Endothelial cell (in vitro differentiated cells): ENCODE measurements at regions not wholly inside any gene's neighbourhood (a gene's known extent, or its start where the extent isn't known, plus 50 kb on each side); places are given as distances from the start of the nearest gene placed in this dataset.

Experiments used
- DNase-seq: peaks from one replicate; pipeline ENCODE4 v3.0.0; 2021; ENCODE audit warnings: low spot score
- H3K27ac Mint-ChIP-seq: one replicate; pipeline ENCODE4 v1.8.0; 2021; ENCODE audit warnings: mixed read lengths, inconsistent platforms; ENCODE audit not compliant: unreplicated experiment
- H3K27me3 Mint-ChIP-seq: one replicate; pipeline ENCODE4 v1.8.0; 2021; ENCODE audit warnings: mild to moderate bottlenecking, moderate library complexity, mixed read lengths, inconsistent platforms; ENCODE audit not compliant: unreplicated experiment
- H3K36me3 Mint-ChIP-seq: one replicate; pipeline ENCODE4 v1.8.0; 2021; ENCODE audit warnings: mild to moderate bottlenecking, low read depth, mixed read lengths, inconsistent platforms; ENCODE audit not compliant: unreplicated experiment
- H3K4me1 Mint-ChIP-seq: one replicate; pipeline ENCODE4 v1.8.0; 2021; ENCODE audit warnings: mild to moderate bottlenecking, mixed read lengths, inconsistent platforms; ENCODE audit not compliant: unreplicated experiment
- H3K4me3 Mint-ChIP-seq: one replicate; pipeline ENCODE4 v1.8.0; 2021; ENCODE audit warnings: mild to moderate bottlenecking, mixed read lengths, inconsistent platforms; ENCODE audit not compliant: unreplicated experiment
- H3K9me3 Mint-ChIP-seq: one replicate; pipeline ENCODE4 v1.8.0; 2021; ENCODE audit warnings: mixed read lengths, inconsistent platforms; ENCODE audit not compliant: unreplicated experiment
- TF ChIP-seq, protein P1 (sequence below): fragments of 200-600 bp; sonication (generic); IDR thresholded peaks from one replicate; pipeline ENCODE4 v1.5.0; 2021; ENCODE audit warnings: antibody characterized with exemption; ENCODE audit not compliant: unreplicated experiment

DNA sequence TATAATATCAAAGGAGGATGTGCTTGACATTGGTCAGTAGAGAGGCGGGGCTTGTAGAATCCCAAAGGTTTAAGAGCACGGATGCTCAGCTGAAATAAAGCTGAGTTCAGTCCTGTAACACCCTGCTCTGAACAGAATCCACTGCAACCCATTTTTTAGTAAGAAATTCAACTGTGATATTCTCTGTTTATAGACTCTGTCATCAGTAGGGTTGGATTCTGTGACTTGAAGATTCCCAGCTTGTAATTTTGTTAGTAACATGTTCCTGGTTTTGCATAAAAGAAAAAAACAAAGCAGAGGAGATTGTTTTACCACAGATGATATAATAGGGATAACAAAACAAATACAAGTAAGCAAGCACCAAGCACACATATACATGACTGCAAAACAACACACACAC lies 324.6 kb upstream of the NR2F2 start:
- H3K4me1 Mint-ChIP-seq, result no peaks in the 10 kb centered on the region
- H3K9me3 Mint-ChIP-seq, result no peaks in the 10 kb centered on the region
- no peak overlapping the region for H3K27ac Mint-ChIP-seq
- no peak overlapping the region for H3K4me3 Mint-ChIP-seq
- no peaks in the 10 kb centered on the region for H3K27me3 Mint-ChIP-seq
- no peak for DNase-seq
- TF ChIP-seq, protein P1, sequence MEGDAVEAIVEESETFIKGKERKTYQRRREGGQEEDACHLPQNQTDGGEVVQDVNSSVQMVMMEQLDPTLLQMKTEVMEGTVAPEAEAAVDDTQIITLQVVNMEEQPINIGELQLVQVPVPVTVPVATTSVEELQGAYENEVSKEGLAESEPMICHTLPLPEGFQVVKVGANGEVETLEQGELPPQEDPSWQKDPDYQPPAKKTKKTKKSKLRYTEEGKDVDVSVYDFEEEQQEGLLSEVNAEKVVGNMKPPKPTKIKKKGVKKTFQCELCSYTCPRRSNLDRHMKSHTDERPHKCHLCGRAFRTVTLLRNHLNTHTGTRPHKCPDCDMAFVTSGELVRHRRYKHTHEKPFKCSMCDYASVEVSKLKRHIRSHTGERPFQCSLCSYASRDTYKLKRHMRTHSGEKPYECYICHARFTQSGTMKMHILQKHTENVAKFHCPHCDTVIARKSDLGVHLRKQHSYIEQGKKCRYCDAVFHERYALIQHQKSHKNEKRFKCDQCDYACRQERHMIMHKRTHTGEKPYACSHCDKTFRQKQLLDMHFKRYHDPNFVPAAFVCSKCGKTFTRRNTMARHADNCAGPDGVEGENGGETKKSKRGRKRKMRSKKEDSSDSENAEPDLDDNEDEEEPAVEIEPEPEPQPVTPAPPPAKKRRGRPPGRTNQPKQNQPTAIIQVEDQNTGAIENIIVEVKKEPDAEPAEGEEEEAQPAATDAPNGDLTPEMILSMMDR, result no peak
- H3K36me3 Mint-ChIP-seq, result no peaks in the 10 kb centered on the region

- DNase-seq, result no peak
- H3K27me3 Mint-ChIP-seq, result no peaks in the 10 kb centered on the region
- no peak overlapping the region for H3K27ac Mint-ChIP-seq
- no peak overlapping the region for H3K4me3 Mint-ChIP-seq
- no peaks in the 10 kb centered on the region for H3K9me3 Mint-ChIP-seq
- TF ChIP-seq, protein P1, result no peak
- no peaks in the 10 kb centered on the region for H3K36me3 Mint-ChIP-seq
- no peaks in the 10 kb centered on the region for H3K4me1 Mint-ChIP-seq
These were observed 319.4 kb upstream of the NR2F2 start for GRCh38 chr15:96011136-96011535.

GRCh38 chr15:96014939-96015338 lies 315.6 kb upstream of the NR2F2 start:
- Mint-ChIP-seq H3K27me3 (no peaks in the 10 kb centered on the region), H3K4me1 (no peaks in the 10 kb centered on the region), H3K27ac (no peak overlapping the region), H3K9me3 (no peaks in the 10 kb centered on the region), H3K4me3 (no peak overlapping the region), H3K36me3 (no peaks in the 10 kb centered on the region)
- TF ChIP-seq, protein P1, result no peak
- no peak for DNase-seq

GRCh38 chr15:96019114-96019513 lies 311.4 kb upstream of the NR2F2 start:
- no peak overlapping the region for H3K4me3 Mint-ChIP-seq

DNA sequence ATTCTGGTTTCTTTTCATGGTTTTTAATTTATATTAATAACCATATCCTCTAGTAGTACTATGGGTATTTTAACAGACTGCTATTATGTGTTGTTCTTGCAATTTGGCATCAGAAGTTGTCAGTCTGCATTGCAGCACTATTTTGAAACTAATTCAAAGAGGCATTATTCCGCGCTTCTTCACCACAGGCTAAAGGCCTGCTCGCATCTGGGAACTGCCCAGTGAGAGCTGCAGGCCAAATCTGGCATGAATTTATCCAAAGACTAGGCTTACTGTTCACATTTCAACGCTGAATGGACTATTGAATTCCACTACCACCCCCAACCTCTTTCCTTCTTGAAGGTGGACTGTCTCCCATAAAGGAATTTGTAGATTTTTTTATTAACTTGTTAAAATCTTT lies 310.4 kb upstream of the NR2F2 start:
- DNase-seq, result no peak
- H3K27ac Mint-ChIP-seq, result no peak overlapping the region
- H3K9me3 Mint-ChIP-seq, result no peaks in the 10 kb centered on the region
- H3K36me3 Mint-ChIP-seq, result no peaks in the 10 kb centered on the region
- H3K4me3 Mint-ChIP-seq, result no peak overlapping the region
- no peaks in the 10 kb centered on the region for H3K4me1 Mint-ChIP-seq
- TF ChIP-seq, protein P1, result no peak
- no peaks in the 10 kb centered on the region for H3K27me3 Mint-ChIP-seq

More at GRCh38 chr15:96019114-96019513, 311.4 kb upstream of the NR2F2 start:
- TF ChIP-seq, protein P1, result no peak
- Mint-ChIP-seq H3K36me3 (no peaks in the 10 kb centered on the region), H3K4me1 (no peaks in the 10 kb centered on the region), H3K9me3 (no peaks in the 10 kb centered on the region), H3K27ac (no peak overlapping the region), H3K27me3 (no peaks in the 10 kb centered on the region)
- DNase-seq, result no peak
